NT2/D1 (cell line): ENCODE measurements at regions not wholly inside any gene's neighbourhood (a gene's known extent, or its start where the extent isn't known, plus 50 kb on each side); places are given as distances from the start of the nearest gene placed in this dataset.
"Not testable (repeated sequence)": the region's sequence is repeated elsewhere in the genome, so short reads cannot be mapped to it uniquely, and the experiment has no call there.

ENCODE experiments used
- DNase-seq: peaks from one replicate; pipeline ENCODE4 v3.0.0-alpha.2; 2011; ENCODE audit warnings: low read depth, low spot score
- H3K27me3 ChIP-seq: 2 replicates; pipeline ENCODE4 v1.6.0; 2011; ENCODE audit warnings: mild to moderate bottlenecking; ENCODE audit not compliant: insufficient read length, insufficient read depth
- H3K36me3 ChIP-seq: 2 replicates; pipeline ENCODE4 v1.6.1; 2011; ENCODE audit warnings: mild to moderate bottlenecking, low read length, mixed read lengths; ENCODE audit not compliant: insufficient read depth, insufficient read length
- H3K4me1 ChIP-seq: 2 replicates; pipeline ENCODE4 v1.5.1; 2011; ENCODE audit not compliant: insufficient read depth, insufficient read length
- H3K4me3 ChIP-seq: 2 replicates; pipeline ENCODE4 v1.5.1; 2011; ENCODE audit warnings: low read depth; ENCODE audit not compliant: insufficient read length
- H3K9ac ChIP-seq: 2 replicates; pipeline ENCODE4 v1.6.0; 2011; ENCODE audit warnings: low read depth; ENCODE audit not compliant: insufficient read length
- H3K9me3 ChIP-seq: 2 replicates; pipeline ENCODE4 v1.5.1; 2011; ENCODE audit warnings: mild to moderate bottlenecking, low read length; ENCODE audit not compliant: insufficient read depth

DNA sequence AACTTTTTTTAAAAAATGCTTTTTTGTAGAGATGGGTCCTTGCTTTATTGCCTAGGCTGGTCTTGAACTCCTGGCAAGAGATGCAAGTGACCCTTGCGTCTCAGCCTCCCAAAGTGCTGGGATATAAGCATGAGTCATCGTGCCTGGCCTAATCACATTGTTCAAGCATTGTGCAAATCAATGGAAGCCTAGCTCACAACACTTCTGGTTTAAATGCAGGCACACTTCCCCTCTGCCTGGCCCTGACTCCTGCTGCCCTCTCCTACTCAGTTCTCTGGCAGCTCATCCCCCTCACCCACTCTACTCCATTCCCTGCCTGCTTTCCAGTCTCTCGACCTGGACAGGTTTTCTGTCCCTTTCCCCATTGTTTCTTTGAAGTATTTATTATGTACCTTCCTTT, 288.1 kb upstream of the PLGLB1 start:
- DNase-seq, H3K9me3 ChIP-seq, H3K9ac ChIP-seq, H3K27me3 ChIP-seq, H3K36me3 ChIP-seq, H3K4me3 ChIP-seq, H3K4me1 ChIP-seq: not testable (repeated sequence)

DNA sequence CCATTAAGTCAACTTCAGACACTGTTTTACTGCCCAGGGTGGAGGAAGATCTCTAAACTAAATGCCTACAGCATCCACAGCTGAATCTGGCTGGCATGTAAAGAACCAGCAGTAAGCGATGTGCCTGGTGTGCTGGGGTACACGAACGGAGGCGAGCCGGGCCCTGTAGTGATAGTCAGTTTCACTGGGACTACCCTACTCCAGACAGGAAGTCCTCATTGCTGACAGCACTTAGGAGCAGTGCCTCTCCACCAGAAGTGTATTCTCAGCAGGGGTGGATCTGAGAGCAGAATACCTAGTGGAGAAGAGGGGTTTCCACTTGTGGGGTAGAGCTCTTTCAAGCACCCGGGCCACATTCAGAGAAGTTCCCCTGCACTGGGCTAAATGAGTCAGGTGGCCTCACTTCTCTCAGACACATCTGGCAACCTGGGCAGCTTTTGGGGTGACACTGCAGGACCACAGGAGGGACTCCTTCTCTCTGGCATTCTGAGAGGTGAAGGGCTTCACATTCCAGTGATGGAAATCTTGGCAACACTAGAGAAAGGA, 290.3 kb upstream of the PLGLB1 start:
- H3K9ac ChIP-seq, H3K27me3 ChIP-seq, H3K4me1 ChIP-seq, DNase-seq, H3K36me3 ChIP-seq, H3K9me3 ChIP-seq, H3K4me3 ChIP-seq: not testable (repeated sequence)

DNA sequence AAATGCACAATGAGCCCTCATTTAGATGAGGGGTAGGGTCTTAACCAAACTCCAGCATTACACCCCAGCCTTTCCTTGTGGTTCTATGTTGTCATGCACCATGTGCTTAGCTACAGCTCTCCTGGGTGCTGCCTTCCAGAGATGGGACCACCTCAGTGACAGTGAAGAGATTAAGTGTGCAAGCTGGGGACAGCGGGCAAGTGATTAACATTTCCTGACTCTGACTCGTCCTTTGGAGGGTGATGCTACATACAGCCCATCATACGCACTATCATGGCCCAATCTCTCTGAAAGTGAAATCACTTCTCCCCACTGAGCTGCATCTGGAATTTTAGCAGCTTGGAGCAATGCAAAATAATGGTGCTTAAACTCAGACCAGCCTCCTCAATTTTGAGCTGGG, 293.0 kb upstream of the PLGLB1 start:
- H3K4me3 ChIP-seq, H3K4me1 ChIP-seq, H3K9ac ChIP-seq, DNase-seq, H3K36me3 ChIP-seq, H3K27me3 ChIP-seq, H3K9me3 ChIP-seq: not testable (repeated sequence)

DNA sequence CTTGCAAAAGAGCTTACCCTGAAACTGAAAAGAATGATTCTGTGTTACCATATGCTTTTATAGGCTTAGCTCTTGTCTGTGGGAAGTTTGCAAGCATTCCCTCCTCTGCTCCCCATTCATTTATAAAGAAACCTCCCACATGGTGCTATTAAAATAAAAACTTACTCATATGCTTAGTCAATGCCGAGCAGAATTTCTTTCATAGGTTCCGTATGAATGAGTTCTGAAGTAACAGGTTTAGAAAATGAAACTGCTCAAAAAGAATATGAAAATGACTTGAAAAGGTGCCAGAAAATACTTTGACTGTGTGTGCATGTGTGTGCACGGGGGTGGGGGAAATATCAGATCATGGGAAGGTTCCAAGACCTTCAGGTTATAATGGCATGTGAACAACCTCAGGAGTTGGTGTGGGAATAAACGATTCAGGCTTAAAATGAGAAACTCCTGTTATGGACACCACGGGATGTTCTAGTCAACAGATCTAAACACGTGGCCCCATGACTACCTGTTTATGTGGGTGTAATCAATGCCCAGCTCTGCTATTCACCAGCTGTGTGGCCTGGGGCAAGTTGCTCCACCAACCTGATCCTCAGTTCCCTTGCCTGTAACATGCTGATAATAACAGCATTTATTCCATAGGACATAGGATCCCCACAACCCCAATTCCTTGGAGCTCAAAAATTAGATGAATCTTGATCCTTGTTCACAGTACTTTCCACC, 293.7 kb upstream of the PLGLB1 start:
- H3K36me3 ChIP-seq, H3K4me1 ChIP-seq, H3K4me3 ChIP-seq, H3K9ac ChIP-seq, DNase-seq, H3K27me3 ChIP-seq, H3K9me3 ChIP-seq: not testable (repeated sequence)

DNA sequence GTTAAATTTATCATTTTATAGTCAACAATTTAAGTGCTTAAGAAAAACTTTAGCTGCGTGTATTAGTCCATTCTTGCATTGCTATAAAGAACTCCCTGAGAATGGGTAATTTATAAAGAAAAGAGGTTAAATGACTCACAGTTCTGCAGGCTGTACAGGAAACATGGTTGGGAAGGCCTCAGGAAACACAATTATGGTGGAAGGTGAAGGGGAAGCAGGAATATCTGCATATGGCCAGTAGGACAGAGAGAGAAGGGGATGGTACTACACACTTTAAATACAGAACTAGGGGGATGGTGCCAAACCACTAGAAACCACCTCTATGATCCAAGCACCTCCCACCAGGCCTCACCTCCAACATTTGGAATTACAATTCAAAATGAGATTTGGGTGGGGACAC, 295.5 kb upstream of the PLGLB1 start:
- not testable (repeated sequence) for H3K4me1 ChIP-seq, H3K9ac ChIP-seq, H3K9me3 ChIP-seq, H3K36me3 ChIP-seq, H3K4me3 ChIP-seq, DNase-seq, H3K27me3 ChIP-seq

DNA sequence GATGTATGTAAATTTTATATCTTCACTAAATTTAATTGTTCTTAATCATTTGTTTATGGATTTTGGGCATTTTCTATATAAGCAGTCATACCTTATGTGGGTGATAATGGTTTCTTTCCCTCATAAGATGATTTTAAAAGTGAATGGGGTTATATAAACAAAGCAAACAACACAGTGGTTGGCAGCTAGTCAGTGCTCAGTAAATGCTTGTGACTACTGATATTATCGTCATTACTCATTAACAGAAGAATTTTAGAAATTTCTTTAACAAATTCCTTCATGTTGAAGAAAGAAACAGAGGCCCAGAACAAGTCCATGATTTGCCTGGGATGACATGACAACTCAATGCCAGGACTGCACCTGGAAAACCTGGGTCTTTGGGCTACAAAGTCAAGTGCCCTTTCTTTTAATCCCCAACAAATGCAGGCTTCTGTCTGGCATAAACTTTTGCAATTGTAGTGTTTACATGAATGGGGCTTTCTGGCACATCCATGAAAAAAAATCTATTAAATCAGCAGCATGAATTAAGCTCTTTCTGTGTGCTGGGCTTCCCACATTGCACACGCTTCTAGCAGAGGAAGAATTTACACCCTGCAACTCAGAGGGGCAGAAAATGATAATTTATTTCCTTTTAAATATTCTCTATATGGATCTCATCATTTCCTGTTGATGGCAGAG, 297.3 kb upstream of the PLGLB1 start:
- not testable (repeated sequence) for H3K9ac ChIP-seq, H3K4me3 ChIP-seq, H3K27me3 ChIP-seq, H3K36me3 ChIP-seq, H3K9me3 ChIP-seq, H3K4me1 ChIP-seq, DNase-seq

DNA sequence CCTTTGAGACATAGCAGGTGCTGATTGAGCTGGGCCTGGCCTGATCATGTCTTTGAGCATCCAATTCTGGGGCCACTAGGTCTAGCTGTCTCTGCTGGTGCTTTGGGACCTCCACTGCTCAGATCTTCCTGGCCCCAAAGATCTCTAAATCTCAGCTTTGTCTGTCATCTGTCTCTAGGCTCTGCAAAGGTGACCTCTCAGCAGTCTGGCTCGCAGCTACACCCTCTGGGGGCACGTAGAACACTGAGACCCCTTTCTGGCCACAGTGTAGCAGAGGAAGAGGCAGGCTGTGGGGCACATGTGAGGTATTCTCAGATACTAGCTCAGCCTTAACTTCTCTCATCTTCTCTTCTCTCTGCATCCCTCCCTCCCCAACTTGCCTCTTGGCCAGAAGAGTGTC, 298.1 kb upstream of the PLGLB1 start:
- H3K27me3 ChIP-seq, H3K9ac ChIP-seq, DNase-seq, H3K4me3 ChIP-seq, H3K4me1 ChIP-seq, H3K36me3 ChIP-seq, H3K9me3 ChIP-seq: not testable (repeated sequence)

DNA sequence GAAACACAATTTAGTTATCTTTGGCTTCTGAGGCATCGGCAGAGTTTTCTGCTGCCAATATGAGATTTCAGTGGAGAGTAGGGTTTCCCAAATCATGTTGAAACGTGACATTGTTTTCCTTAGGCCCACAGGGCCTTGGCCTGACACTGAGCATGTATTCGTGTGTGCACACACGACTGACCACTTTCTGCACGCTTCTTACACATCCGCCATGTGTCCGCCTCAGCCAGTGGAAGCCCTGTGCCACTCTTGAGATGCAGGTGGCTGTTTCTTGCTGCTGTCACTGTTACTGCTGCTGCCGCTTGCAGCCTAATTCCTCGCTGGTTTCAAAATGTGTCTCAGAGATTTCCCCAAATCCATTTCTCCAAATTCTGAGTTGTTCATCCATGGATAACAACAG, 299.6 kb upstream of the PLGLB1 start:
- H3K9me3 ChIP-seq: not testable (repeated sequence)

DNA sequence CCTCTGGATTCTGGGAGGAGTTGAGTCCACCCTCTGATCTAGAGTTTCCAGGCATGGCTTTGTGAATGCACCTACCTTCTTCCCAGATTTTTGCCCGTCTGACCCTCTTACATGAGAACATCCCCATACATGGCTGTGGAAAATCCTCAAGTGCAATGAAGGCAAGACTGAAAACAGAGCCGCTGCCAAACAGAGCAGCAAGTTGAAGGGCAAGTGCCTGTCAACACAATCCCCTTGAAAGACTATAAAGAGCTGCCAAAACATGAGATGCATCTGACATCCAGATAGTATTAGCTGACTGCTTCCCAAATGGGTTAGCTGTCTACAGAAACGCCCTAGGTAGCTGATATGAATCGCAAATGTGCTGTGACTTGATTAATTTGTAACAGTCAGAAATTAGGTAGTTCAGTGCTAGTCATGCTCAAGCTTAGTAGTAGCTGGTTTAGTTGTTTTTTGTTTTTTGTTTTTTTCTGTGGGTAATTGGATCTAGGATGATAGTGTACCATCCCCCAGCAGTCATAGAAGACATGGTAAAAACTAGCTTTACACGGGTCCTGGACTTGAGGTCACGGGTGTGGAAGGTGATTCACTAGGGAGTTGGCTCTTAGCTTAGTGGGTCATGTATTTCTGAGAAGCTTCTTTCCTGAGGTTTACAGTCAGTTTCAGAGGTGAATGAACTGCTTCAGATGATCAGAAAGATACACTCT, 302.8 kb upstream of the PLGLB1 start:
- H3K36me3 ChIP-seq, H3K9me3 ChIP-seq, H3K4me1 ChIP-seq, H3K27me3 ChIP-seq, H3K9ac ChIP-seq, DNase-seq, H3K4me3 ChIP-seq: not testable (repeated sequence)

More for the DNA sequence above, 299.6 kb upstream of the PLGLB1 start:
- H3K4me3 ChIP-seq, H3K36me3 ChIP-seq, H3K4me1 ChIP-seq, H3K27me3 ChIP-seq, DNase-seq, H3K9ac ChIP-seq: not testable (repeated sequence)

DNA sequence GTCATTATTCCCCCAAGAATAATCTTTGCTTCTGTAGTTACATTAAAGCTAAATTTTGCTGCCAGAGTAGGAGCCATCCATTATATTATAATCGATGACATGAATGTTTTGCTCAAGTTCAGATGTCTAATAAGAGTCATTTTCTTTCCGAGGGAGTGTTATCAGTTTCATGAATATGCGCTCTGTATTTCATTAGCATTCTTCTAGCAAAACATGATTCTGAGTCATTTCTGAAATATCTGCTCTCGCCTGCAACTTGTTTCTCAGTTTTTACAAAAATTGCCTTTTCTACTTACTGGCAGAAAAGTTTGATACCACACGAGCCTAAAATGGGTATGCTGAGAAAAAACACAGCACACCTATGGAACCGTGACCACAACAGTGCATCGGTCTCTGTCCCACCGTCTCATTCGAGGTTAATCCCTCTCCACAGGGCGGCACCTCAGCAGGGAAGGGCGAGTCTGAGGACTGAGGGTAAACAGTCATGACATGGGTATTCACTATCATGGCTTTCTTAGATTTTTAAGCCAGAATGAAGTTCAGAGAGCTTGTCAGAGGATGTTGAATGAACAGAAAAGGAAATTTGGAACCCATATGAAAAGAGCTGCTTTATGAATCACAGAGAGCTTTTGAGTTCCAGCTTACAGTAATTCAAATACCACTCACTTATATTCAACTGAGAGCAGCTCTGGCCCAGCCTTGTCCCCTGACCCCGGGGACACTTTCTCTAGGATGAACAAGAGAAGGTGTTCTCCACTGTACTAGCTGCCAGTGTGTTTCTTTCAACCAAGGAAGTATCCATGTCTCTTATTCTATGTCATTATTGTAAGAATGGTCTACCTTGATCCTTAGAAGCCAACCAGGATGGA, 303.6 kb upstream of the PLGLB1 start:
- H3K4me3 ChIP-seq, H3K4me1 ChIP-seq, H3K27me3 ChIP-seq, DNase-seq, H3K9ac ChIP-seq, H3K9me3 ChIP-seq, H3K36me3 ChIP-seq: not testable (repeated sequence)

DNA sequence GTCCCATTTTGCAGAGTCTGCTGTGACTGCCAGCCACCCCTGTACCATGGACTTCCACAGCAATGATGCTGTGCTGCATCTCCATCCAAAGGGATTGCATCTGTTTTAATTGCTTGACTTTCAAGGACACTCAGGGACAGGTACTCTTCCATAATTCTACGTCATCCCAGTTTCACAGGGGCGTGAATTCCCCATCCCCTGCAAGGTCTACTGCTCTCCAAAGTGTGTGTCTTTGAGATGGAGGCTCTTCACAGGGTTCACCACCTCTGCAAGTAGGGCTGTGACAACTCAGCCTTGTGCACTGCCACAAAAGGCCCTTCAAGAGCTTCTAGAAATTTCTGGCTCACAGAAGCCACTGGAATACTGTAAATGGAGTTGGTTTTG, 304.3 kb upstream of the PLGLB1 start:
- not testable (repeated sequence) for H3K9ac ChIP-seq, DNase-seq, H3K36me3 ChIP-seq, H3K4me1 ChIP-seq, H3K27me3 ChIP-seq, H3K4me3 ChIP-seq, H3K9me3 ChIP-seq
